Astrocyte (in vitro differentiated cells and primary cell): ENCODE measurements at regions not wholly inside any gene's neighbourhood (a gene's known extent, or its start where the extent isn't known, plus 50 kb on each side); places are given as distances from the start of the nearest gene placed in this dataset.

Source experiments
- DNase-seq: peaks from one replicate; pipeline ENCODE4 v3.0.0-alpha.2; 2010; ENCODE audit warnings: low read depth
- FAIRE-seq: peaks from 2 replicates; lab custom pipeline; 2011; peaks lifted over from hg19 to GRCh38; lab: Jason Lieb, UNC
- H2AFZ ChIP-seq: 2 replicates; pipeline ENCODE4 v1.6.0; 2012; ENCODE audit warnings: low read depth, low read length, inconsistent platforms
- H3K27ac ChIP-seq: 2 replicates; pipeline ENCODE4 v1.5.1; 2011; ENCODE audit warnings: low read depth, low read length, inconsistent platforms
- H3K27me3 ChIP-seq: 2 replicates; pipeline ENCODE4 v1.6.0; 2011; ENCODE audit warnings: low read length, inconsistent platforms; ENCODE audit not compliant: insufficient read depth
- H3K36me3 ChIP-seq: 2 replicates; pipeline ENCODE4 v1.5.1; 2011; ENCODE audit warnings: low read length, inconsistent platforms; ENCODE audit not compliant: insufficient read depth
- H3K4me1 ChIP-seq: 2 replicates; pipeline ENCODE4 v1.5.1; 2011; ENCODE audit warnings: low read length, inconsistent platforms; ENCODE audit not compliant: insufficient read depth
- H3K4me2 ChIP-seq: 2 replicates; pipeline ENCODE4 v1.6.0; 2012; ENCODE audit warnings: low read length, inconsistent platforms
- H3K4me3 ChIP-seq: 2 replicates; pipeline ENCODE4 v1.5.1; 2011; ENCODE audit warnings: low read depth, mild to moderate bottlenecking, low read length, inconsistent platforms; ENCODE audit not compliant: insufficient read depth
- H3K79me2 ChIP-seq: 2 replicates; pipeline ENCODE4 v1.6.0; 2012; ENCODE audit warnings: mild to moderate bottlenecking, low read length, inconsistent platforms; ENCODE audit not compliant: insufficient read depth
- H3K9ac ChIP-seq: 2 replicates; pipeline ENCODE4 v1.6.0; 2012; ENCODE audit warnings: mild to moderate bottlenecking, low read length, inconsistent platforms
- H3K9me3 ChIP-seq: 2 replicates; pipeline ENCODE4 v1.5.1; 2012; ENCODE audit warnings: low read depth, mild to moderate bottlenecking, low read length, inconsistent platforms; ENCODE audit not compliant: insufficient read depth
- H4K20me1 ChIP-seq: 2 replicates; pipeline ENCODE4 v1.6.0; 2012; ENCODE audit warnings: low read length, inconsistent platforms; ENCODE audit not compliant: insufficient read depth
- H3K27ac Mint-ChIP-seq: one replicate; pipeline ENCODE4 v1.8.0; 2021; ENCODE audit warnings: mild to moderate bottlenecking, mixed read lengths; ENCODE audit not compliant: unreplicated experiment
- H3K27me3 Mint-ChIP-seq: one replicate; pipeline ENCODE4 v1.8.0; 2021; ENCODE audit warnings: low read depth, mixed read lengths; ENCODE audit not compliant: unreplicated experiment
- H3K36me3 Mint-ChIP-seq: one replicate; pipeline ENCODE4 v1.8.0; 2021; ENCODE audit warnings: low read depth, mixed read lengths; ENCODE audit not compliant: unreplicated experiment
- H3K4me1 Mint-ChIP-seq: one replicate; pipeline ENCODE4 v1.8.0; 2021; ENCODE audit warnings: low read depth, mixed read lengths; ENCODE audit not compliant: unreplicated experiment
- H3K4me3 Mint-ChIP-seq: one replicate; pipeline ENCODE4 v1.8.0; 2021; ENCODE audit warnings: mild to moderate bottlenecking, moderate library complexity, mixed read lengths; ENCODE audit not compliant: unreplicated experiment
- H3K9me3 Mint-ChIP-seq: one replicate; pipeline ENCODE4 v1.8.0; 2021; ENCODE audit warnings: mild to moderate bottlenecking, mixed read lengths; ENCODE audit not compliant: unreplicated experiment
- CTCF ChIP-seq: IDR thresholded peaks from 2 replicates; pipeline ENCODE4 v1.5.1; 2011; ENCODE audit warnings: low read depth, mild to moderate bottlenecking, inconsistent platforms, low read length, moderate library complexity; ENCODE audit not compliant: insufficient read depth
- EZH2 ChIP-seq: IDR thresholded peaks from 2 replicates; pipeline ENCODE4 v1.6.1; 2012; ENCODE audit warnings: mild to moderate bottlenecking, low read length, inconsistent platforms; ENCODE audit not compliant: insufficient read depth

GRCh38 chr18:4847056-4847455 is 350.0 kb downstream of the AKAIN1 start:
- Histone ChIP-seq H3K4me1 (no peaks in the 10 kb centered on the region), H3K9me3 (no peaks in the 10 kb centered on the region), H3K79me2 (no peaks in the 10 kb centered on the region), H3K9ac (no peak overlapping the region), H2AFZ (no peak overlapping the region), H3K36me3 (no peaks in the 10 kb centered on the region), H3K27ac (no peak overlapping the region), H3K4me2 (no peak overlapping the region), H4K20me1 (no peaks in the 10 kb centered on the region), H3K4me3 (no peak overlapping the region), H3K27me3 (no peaks in the 10 kb centered on the region)
- TF ChIP-seq CTCF, result no peak
- TF ChIP-seq EZH2, result no peak
- DNase-seq (no peak), FAIRE-seq (no peak)
- H3K36me3 Mint-ChIP-seq, result no peaks in the 10 kb centered on the region
- no peak overlapping the region for H3K4me3 Mint-ChIP-seq
- H3K27me3 Mint-ChIP-seq, result peaks cover 3% of the 10 kb centered on the region
- H3K9me3 Mint-ChIP-seq, result no peaks in the 10 kb centered on the region
- H3K27ac Mint-ChIP-seq, result no peak overlapping the region
- H3K4me1 Mint-ChIP-seq, result peaks cover 9% of the 10 kb centered on the region

- Mint-ChIP-seq H3K36me3 (no peaks in the 10 kb centered on the region), H3K4me1 (peaks cover 9% of the 10 kb centered on the region), H3K9me3 (no peaks in the 10 kb centered on the region), H3K27ac (no peak overlapping the region), H3K27me3 (no peaks in the 10 kb centered on the region), H3K4me3 (no peak overlapping the region)
- Histone ChIP-seq H4K20me1 (no peaks in the 10 kb centered on the region), H3K79me2 (no peaks in the 10 kb centered on the region), H3K27ac (no peak overlapping the region), H3K36me3 (no peaks in the 10 kb centered on the region), H3K9ac (no peak overlapping the region), H3K4me3 (no peak overlapping the region), H3K4me2 (no peak overlapping the region), H3K9me3 (no peaks in the 10 kb centered on the region), H3K4me1 (no peaks in the 10 kb centered on the region), H2AFZ (no peak overlapping the region), H3K27me3 (no peaks in the 10 kb centered on the region)
- no peak for DNase-seq
- no peak for TF ChIP-seq EZH2
- no peak for TF ChIP-seq CTCF
- no peak for FAIRE-seq
Measured at GRCh38 chr18:4844320-4844719, 352.7 kb downstream of the AKAIN1 start.

GRCh38 chr18:4843771-4844170 is 353.3 kb downstream of the AKAIN1 start:
- Histone ChIP-seq H2AFZ (no peak overlapping the region), H3K36me3 (no peaks in the 10 kb centered on the region), H3K9ac (no peak overlapping the region), H3K79me2 (no peaks in the 10 kb centered on the region), H3K4me3 (no peak overlapping the region), H3K4me2 (no peak overlapping the region), H3K9me3 (no peaks in the 10 kb centered on the region), H3K27ac (no peak overlapping the region), H3K4me1 (no peaks in the 10 kb centered on the region), H3K27me3 (no peaks in the 10 kb centered on the region), H4K20me1 (no peaks in the 10 kb centered on the region)
- Mint-ChIP-seq H3K9me3 (no peaks in the 10 kb centered on the region), H3K4me1 (peaks cover 9% of the 10 kb centered on the region), H3K27ac (no peak overlapping the region), H3K4me3 (no peak overlapping the region), H3K36me3 (no peaks in the 10 kb centered on the region), H3K27me3 (no peaks in the 10 kb centered on the region)
- FAIRE-seq (no peak), DNase-seq (no peak)
- no peak for TF ChIP-seq CTCF
- TF ChIP-seq EZH2, result no peak
